Activated T-helper 9 cell treated with anti-CD3 and anti-CD28 coated beads, Interleukin-2, amount 50 U/mL, for 16 hours (primary cell): ENCODE measurements at regions not wholly inside any gene's neighbourhood (a gene's known extent, or its start where the extent isn't known, plus 50 kb on each side); places are given as distances from the start of the nearest gene placed in this dataset.
"Not testable (repeated sequence)": the region's sequence is repeated elsewhere in the genome, so short reads cannot be mapped to it uniquely, and the experiment has no call there.

Source experiments
- DNase-seq: peaks from one replicate; pipeline ENCODE4 v3.0.0-alpha.2; 2020; ENCODE audit warnings: low read depth

DNA sequence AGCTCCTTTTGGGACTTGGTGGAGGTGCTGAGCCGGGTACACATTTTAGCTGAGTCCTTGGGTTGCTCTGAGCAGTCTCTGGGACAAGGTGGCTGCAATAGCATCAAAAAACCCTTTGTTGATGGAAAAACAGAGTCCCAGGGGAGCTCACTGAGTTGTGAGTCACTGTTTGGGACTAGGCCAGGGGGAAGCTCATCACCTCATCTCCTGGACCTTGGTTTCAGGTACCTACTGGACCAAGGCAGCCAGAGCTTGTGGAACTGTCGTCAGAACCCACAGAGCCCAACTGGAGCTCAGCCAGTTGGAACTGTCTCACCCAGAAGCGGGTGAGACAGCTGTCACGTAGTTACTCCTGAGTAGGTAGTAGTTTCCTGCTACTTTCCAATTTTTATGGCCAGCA, 146.7 kb downstream of the HLX start:
- DNase-seq: no peak

DNA sequence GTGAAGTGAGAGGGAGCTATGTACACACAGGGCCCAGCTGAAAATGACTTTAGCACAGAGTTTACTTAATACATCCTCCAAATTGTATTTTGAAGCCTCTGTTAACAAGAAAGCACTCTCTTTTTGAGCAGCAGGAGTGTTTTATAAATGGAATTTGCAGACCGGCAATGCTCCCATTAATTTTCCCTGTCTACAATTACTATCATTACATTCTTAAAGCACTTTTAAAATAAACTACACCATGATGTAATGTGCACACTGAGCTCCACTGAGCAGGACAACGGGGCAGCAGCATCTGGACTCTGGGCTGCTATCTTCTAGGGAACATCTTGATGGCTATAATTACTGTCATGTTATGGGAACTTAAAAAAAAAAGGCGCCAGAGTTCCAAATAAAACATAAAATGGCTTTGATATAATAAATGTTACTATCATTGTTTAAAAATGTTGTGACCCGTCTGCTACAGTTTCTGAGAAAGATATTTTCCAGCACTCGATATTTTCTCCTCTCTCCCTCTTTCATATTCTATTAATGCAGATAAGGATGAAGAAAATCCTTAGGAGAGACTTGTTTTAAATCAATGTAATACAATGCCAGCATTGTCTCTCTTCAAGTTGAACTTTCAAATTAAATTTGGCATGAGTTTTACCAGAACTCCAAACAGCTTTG, 150.9 kb downstream of the HLX start:
- no peak for DNase-seq

DNA sequence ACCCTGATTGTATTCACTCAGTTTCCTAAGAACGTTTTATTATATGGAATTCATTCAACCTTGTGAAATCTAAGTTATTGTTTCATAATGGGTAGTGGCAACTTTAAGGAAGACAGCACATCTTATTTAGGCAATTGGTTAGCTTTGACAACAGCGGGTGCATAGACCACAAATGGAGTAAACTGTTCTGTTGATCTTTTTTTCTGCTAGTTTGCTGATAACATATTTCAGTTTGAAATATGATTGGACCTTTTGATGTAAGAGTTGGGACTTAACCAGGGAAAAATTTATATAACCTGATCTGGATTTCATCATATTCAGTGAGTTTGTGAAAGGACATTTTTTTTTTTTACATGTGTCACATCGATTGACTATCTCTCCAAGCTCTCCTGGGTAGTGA, 151.7 kb downstream of the HLX start:
- DNase-seq: no peak

DNA sequence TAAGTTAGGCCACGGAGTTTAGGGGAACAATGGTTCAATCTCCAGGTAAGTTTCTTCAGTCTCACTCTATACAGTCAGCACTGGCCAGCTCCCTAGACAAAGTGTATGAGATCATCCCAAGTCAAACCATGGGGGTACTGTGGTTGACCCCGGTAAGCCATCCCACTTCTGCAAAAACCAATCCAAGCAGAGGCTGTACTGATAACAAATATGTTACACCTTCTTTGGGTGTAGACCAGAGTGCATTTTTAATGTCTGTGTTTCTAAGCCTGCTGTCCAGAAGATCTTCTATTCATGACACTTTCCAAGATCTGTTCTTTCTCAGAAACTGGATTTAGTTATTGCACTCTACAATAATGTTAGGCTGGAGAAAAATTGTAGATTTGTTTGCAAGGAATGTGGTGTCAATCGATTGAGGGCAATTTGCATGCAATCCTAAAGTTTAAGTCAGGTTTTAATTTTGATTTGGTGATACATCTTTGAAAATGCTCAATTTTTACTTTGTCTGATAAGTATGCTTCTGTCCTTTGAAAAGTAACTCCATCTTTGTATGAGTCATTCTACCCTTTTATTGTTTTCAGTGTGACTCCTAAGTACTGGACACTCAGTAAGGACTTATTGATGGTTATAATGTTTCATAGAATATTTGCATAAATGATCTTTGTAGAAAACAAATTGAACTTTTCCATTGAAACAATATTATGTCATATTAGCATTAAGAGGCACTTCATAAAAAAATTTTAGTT, 152.4 kb downstream of the HLX start:
- no peak for DNase-seq

DNA sequence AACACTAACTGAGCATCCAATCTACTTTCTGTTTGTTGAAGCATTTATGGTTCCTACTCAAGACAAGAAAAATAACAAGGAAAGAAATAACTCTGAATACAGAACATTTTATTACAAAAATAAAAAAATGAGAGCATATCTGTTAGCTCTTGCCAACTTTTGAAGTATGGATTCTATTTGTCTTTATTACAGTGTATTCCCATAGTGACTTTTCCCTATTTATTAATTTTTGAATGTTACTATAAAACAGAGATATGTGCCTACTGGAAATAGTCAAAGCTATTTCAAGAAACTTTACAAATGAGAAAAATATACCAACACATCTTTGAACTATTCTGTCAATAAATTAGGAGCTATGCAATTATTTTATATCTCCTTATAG, 153.0 kb downstream of the HLX start:
- no peak for DNase-seq

DNA sequence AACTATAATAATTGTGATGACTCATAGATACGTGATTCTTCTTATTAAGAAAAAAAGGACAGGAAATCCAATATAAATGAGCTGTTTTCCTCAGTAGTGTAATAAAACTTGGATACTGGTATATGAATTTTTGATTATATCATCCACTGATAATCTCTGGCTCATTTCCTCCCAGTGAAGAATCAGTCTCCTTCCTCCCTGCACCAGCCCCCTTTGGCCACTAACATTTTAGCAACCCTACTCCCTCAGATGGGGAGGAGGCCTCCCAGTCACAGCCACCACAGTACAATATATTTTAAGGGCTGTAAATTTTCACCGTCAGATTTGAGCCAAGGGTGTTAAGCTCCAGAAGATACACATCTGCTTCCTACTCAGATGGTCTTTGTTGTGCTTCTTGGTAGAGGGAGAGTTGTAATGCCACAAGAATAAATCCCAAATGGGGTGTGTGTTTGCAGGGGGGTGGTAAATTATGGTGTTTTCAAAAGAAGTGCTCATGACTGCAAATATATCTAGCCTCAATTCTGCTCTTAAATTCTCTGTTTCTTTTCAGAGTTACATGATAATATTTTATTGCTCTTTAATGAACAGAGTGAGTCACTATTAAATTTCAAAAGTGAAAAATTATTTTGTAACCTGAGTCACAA, 153.5 kb downstream of the HLX start:
- DNase-seq: no peak

DNA sequence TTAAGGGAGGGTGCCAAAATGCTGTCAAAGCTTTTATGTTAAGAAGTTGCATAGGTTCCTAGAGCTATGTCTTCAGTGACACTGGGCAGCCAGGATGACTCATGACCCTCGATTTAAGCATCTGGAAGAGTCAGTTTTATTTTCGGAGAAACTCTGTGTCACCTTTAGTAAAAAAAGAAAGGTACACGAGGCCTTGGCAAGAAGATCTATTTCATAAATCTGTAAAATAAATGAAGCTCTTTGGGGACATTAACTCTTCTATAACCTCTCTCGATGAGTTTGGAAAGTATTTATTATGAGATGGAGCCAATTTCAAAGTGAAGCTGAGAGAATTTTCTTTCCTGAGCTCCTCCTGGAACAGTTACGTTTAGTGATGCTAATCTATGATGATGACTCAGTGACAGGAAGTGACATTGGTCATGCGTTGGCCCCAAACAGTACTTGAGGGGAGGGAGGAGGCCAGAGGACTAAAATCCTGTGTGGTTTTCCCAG, 156.5 kb downstream of the HLX start:
- no peak for DNase-seq

DNA sequence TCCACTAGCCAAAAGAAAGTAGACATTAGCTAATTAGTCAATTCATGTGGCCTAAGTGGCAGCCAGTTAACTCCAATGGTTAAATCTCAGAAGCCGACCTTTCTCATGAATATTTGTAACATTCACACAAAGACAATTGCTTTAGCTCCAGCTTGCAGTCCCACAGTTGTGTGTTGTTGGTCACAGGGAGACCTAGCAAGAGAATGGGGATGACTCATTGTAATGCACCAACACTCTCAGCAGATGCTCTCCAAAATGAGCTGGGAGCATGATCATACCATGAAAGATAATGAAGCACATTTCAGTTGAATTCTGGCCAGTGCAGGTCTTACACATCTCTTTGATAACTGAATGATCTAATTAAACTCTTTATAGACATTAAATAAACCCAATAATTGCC, 160.4 kb downstream of the HLX start:
- no peak for DNase-seq

DNA sequence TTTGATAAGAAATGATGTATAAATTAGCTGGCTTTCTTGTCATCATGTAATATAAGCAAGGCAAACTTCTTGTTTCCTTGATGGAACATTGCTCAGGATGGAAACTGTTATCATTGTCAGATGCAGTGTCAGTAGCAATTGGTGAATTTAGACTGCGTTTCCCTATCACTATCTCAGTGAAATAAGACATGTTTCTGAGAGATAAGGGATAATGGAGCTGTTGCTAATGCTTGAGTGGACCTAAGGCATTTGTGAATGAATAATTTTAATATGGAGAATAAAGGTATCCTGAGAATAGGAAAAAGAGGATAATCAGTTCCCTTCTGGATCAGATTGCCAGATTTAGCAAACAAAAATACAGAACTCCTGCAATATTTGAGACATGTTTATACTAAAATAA, 160.9 kb downstream of the HLX start:
- DNase-seq: no peak

DNA sequence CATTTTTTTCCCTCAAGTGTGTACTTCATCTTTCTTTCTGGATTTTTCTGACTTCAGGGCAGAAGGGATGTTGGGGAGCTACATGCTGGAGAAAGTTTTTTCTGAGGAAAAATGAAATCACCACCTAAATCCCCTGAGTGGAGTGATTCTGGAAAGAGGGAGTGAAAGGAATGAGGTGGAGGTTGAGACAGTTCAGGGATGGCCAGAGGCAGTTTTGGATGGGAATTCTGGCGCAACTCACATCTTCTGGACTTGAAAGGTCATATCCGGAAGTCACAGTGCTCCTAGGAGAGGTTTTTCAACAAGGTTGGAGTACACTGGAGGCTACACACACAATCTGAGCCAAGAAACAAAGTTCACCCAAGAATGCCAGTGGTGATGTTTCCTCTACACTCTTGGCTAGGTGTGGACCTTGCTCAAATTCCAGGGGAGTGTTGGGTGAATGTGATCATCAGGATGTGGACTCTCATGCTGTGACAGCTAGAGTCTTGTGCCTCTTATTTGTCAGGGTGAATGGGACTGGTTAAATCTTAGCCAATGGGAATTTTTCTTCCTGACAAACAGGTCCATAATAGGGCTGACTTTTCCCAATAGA, 161.5 kb downstream of the HLX start:
- no peak for DNase-seq

DNA sequence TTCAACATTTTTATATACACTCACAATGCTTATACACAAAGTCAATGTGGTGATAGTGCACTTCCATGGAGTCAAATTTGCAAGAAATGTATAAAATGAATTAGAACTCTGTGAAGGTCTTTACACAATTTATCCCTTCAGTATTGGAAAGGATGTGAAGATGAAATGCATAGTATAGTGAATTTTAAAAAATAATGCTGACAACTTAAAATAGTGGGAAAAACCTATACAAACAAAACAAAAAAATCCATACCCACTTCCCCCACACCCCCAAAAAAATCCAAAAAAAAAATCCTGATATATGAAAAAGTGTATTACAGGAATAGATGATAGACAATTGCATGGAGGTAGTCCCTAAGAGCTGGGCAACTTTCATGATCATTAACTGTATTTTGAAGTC, 165.3 kb downstream of the HLX start:
- DNase-seq: no peak

DNA sequence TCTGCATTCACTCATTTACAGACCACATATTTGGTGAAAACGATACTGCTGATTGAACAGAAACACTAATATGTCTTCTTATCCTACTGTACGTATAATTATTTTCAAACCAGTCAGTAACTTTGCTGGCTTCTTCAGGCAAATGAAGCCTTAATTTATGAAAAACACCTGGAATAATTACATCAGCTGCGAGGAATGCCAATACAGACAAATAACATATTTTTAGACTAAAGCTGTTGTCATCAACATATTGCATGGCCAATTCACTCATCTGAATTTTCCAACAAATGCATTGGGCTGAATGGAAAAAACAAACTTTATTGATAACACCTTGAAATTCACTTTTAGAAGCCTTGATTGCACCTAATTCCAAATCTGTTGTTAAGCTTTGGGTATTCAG, 165.9 kb downstream of the HLX start:
- DNase-seq: no peak

DNA sequence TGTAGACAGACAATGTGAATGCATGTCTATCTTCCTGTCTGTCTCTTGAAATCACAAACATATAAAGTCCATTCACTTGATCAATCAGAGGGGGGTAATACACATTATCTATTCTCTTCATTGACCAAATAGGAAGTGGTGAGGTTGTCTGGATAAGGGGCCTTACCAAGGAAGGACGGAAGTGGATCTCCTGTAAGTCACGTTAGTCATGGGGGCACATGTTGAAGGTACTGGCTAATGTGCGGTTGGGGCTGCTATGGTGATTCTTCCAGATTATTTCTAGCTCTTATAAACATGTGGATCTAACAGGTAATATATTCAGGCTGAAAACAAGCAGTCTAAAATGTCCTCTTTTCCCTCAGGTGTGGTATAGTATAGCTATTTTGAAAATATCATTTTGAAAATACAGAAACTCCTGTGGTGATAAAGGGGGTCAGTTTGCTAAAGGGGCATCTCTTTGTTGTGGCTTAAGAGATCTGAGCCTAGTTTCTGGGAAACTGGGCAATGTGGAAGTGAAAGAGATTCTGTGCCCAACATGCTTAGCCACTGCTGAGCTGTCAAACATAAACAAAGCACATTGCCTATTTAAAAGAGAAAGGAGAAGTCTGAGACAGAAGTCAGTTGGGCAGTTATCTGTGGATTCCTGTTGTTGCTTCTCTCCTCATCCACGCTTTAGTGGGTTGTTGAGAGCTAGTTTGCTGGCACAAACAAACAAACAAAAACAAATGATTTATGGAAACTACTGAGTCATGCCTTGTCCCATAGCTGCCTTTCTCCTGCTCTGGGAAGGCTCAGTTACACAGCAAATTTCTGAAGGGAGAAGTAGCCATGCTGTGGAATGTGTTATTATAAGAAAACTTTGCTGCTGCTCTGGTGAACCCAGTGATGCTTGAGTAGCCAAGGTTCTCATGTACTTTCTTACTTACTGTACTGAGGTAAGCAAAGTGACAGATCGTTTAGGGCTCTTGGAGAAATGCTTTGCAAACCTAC, 166.9 kb downstream of the HLX start:
- no peak for DNase-seq

DNA sequence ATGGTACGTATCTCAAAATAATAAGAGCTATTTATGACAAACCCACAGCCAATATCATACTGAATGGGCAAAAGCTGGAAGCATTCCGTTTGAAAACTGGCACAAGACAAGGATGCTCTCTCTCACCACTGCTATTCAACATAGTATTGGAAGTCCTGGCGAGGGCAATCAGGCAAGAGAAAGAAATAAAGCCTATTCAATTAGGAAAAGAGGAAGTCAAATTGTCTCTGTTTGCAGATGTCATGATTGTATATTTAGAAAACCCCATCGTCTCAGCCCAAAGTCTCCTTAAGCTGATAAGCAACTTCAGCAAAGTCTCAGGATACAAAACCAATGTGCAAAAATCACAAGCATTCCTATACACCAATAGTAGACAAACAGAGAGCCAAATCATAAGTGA, 172.1 kb downstream of the HLX start:
- DNase-seq: not testable (repeated sequence)

DNA sequence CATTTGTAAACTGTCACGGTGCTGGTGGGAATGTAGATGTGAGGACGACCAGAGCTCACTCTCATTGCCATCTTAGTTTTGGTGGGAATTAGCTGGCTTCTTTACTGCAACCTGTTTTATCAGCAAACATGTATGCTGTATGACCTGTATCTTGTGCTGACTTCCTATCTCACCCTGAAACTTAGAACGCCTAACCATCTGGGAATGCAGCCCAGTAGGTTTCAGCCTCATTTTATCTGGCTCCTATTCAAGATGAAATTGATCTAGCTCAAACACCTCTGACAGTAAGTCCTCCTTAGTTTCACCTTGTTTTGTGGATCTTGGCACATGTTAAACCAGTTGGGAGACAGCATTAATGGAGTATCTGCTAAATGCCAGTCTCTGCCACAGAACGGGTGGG, 174.6 kb downstream of the HLX start:
- DNase-seq: no peak

DNA sequence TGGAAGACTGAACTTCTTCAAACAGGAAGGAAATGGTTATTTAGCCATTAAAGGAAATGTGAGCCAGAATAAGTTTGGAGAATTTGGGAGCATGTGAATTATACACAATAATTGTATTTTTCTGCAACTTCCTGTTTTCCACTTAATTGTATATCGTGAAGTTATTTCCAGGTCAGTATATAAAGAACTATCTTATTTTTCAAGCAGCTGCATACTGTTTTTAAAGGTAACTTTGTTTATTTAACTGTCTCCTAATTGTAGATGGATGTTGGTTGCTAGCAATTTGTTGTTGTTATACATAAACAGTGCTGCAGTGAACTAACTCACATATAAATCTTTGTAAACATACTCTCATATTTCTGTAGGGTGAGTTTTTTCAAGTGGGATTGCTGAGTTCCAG, 180.3 kb downstream of the HLX start:
- DNase-seq: no peak

DNA sequence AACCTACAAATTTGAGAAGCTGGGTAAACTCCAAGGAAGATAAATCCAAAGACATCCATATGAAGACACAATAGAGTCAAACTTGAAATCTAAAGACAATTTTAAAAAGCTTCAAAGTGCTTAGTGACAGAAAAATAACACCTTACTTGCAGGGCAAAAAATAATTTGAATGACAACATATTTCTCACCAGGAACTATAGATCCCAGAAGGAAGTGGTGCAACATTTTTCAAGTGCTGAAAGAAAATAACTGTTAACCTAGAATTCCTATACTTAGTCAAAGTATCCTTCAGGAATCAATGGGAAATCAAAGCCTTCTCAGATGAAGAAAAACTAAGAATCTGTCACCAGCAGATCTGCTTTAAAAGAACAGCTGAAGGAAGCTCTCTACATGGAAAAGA, 184.4 kb downstream of the HLX start:
- no peak for DNase-seq

DNA sequence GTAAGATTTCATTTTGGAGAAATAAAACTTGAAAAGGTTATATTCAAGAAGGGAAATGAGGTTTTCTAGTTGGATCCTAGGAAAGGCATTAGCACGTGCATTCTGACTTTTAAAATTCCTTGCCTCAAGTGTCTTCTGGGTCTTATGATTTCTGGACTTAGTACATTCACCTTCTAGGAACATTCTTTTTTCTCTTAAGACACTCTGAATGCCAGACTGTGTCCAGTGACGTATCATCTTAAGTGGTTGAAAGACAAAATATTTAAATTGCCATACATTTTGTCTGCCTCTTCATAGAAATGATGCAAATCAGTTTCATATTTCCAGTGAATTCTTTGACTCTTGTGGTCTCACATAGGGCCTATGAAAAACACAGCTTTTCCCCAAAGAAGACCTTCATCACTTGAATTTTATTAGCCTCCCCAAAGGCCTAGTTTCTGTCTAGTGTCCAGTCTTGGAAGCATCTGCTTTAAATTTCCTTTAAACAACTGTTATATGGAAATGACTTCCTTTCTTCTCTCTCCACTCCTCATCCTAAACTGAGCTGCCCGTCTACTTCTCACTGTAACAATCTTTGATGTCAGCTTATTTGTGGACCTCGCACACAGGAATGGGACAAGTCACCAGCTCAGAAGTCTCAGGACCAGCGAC, 187.2 kb downstream of the HLX start:
- no peak for DNase-seq

DNA sequence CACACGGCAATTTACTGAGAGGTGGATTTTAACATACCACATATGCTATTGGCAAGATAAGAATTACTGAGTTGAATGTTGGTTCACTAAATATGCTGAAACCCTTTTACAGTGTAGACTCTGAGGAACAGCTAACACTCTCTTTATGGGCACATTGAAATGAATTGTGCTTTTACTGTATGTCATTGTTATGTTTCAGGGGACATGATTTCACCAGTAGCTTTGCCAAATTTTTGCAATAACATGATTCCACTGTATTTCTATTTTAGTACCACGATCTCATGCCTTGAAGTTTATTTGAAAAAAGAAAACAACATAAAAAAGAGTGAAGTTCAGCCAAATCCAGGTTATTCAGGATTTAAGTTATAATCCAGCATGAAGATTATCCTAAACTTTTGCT, 188.5 kb downstream of the HLX start:
- DNase-seq: no peak

DNA sequence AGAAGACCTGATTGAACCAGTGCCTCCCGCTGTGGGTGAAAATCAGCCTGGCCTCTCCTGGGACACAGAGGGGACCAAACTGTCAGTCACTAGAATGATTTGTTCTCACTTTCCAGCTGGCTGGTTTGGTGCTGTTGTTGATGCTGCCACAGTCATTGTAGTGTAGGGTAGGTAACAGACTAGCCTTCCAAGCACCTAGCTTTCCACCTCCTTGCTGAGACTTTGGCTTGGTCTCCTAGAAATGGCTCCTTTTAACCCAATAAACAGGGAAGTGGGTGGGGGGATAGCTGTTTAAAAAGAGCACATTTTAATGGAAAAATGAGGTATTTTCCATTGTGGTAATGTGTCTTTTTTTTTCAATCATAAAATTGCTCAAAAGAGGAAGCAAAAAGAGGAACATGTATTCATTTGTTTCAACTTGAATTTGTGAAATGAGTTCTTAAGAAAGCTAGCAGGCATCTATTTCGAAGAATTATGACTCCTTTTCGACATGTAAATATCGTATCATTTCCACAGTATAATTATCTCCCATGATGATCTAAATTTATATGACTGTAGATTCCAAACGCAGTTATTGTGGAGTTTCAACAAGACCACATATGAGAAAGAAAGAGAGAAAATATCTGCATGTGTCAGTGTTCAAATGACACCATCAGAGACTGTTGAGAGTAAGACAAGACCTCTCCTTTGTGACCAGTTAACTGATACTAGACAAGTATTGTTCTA, 190.1 kb downstream of the HLX start:
- no peak for DNase-seq

DNA sequence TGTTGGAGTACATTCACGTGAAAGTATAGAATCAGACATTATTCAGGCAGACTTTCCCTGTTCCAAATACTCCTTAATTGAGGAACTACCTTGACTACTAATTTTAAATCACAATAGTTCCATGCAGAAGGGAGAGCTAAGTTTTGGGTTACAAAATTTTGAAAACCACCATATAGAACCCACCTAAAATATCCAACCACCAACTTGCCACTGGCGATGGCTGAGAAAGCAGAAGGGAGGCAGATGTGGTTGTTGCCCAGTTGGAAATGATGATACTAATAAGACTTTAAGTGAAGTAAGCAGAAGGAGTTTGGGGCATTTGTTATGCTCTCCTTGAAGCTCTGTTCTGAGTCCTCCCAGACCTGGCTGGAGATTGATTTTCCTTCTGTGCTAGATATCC, 190.7 kb downstream of the HLX start:
- DNase-seq: no peak
